Activated CD4-positive, alpha-beta T cell treated with anti-CD3 and anti-CD28 coated beads, Interleukin-2, Interleukin-4, amounts not matched to agents 100 ng/mL and 50 ng/mL, durations not matched to agents 16 hours and 8 hours (primary cell): ENCODE measurements at regions not wholly inside any gene's neighbourhood (a gene's known extent, or its start where the extent isn't known, plus 50 kb on each side); places are given as distances from the start of the nearest gene placed in this dataset.

Source experiments
- DNase-seq: peaks from one replicate; pipeline ENCODE4 v3.0.0-alpha.2; 2020; ENCODE audit warnings: low spot score

DNA sequence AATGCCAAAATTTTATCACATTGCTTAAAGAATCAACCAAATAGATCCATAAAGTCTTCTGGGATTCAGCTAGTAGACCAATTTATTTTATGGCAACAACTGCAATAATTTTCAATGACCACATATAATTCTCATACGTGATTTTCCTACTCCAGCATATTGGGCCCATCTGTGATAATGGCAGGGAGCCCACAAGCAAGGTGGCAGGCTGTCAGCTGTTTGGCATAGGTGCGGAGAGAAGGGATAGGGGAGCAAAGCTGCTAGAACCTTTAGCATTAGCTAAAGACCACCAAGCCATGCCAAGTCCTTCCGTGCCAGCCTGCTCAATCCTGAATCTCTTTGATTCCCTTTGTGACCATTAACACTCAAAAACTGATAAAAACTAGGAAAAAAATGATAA lies 721.2 kb downstream of the XPNPEP1 start:
- DNase-seq = no peak

- DNase-seq = no peak
Observed at GRCh38 chr10:109200646-109201045, 722.7 kb downstream of the XPNPEP1 start.

- no peak for DNase-seq
Observed at GRCh38 chr10:109191823-109192222, 731.5 kb downstream of the XPNPEP1 start.

- no peak for DNase-seq
Observed at GRCh38 chr10:109191341-109191740, 732.0 kb downstream of the XPNPEP1 start.

DNA sequence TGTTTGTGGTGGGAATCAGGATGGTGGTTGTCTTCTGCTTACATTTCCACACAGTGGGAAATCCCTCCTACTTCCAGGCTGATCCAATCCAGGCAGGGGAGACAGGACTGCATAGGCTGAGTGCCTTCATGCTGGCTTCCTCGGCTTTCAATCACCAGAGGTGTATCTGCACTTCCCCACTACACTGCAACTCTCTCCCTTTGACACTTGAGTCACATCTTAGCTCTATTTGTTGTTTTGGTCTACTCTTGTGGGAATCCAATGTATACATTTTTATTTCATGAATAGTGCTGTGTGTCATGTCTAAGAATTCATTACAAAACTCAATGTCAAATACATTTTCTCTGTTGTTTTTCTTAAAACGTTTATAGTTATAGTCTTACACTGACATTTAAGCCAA lies 735.6 kb downstream of the XPNPEP1 start:
- no peak for DNase-seq

DNA sequence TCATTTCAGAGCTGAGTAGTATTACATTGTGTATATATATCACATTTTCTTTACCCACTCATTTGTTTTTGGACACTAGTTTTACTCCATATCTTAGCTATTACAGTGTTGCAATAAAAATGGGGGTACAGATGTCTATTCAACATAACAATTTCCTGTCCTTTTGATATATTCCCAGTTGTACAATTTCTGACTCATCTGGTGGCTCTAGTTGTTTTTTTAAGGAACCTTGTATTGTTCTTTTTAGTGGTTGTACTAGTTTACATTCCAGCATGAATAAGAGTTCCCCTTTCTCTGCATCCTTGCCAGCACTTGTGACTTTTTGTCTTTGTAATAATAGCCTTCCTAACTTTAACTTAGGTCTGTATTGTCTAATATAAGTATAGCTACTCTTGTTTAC lies 739.9 kb downstream of the XPNPEP1 start:
- no peak for DNase-seq

GRCh38 chr10:109178591-109178990 lies 744.7 kb downstream of the XPNPEP1 start:
- no peak for DNase-seq

DNA sequence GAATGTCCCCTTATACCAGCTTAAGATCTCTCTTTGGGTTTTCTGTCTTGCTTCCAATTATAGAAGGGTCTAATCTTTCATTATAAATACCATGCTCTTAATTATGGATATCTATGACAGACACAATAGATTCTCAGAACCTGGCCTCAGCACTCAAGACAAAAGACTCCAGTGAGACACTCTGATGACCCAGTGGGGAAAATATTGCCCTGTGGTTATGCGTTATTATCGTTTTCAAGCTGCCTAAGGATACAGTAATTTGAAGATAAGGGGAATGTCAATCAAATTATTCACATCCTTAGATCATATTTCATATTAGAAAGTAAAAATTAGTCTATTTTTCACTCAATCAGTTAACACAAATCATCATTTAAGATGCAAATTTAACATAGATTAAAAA lies 748.8 kb downstream of the XPNPEP1 start:
- no peak for DNase-seq

DNA sequence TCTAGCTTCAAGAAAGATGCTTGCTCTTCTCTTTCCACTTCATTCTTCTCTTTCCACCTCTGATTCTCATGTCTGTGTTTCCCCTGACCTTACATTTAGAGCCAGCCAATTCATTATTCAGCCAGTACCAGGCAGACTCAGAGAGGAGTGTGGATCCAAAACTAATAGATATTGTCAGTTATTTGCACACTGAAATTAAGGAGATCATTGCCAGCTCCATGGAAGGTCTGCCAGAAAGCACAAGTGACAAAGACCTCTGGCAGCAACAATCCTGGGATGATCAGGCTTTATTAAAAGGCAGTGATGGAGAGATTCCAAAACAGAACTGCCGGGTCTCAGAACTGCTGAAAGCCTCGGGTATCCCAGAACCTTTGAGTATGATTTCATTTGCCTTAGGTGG lies 749.4 kb downstream of the XPNPEP1 start:
- no peak for DNase-seq

- no peak for DNase-seq
Observed at GRCh38 chr10:109173121-109173520, 750.2 kb downstream of the XPNPEP1 start.

DNA sequence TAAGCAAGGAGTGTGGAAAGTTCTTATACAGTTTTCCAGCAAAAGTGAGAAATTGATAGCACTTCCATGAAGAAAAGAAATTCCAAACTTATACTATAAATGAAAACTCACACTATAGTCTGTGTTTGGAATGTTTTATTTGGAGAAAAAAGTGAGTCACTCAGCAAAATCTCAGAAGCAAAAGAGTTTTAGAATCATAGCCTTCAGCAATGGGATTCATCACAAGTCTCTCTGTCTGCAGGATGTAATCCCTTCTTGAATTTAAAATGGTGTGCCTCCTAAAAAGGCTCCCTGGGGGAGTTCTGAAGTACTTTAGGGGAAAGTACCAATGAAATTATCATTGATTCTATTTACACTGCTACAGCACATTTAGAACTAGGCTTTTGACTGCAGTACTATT lies 756.4 kb downstream of the XPNPEP1 start:
- DNase-seq = no peak

DNA sequence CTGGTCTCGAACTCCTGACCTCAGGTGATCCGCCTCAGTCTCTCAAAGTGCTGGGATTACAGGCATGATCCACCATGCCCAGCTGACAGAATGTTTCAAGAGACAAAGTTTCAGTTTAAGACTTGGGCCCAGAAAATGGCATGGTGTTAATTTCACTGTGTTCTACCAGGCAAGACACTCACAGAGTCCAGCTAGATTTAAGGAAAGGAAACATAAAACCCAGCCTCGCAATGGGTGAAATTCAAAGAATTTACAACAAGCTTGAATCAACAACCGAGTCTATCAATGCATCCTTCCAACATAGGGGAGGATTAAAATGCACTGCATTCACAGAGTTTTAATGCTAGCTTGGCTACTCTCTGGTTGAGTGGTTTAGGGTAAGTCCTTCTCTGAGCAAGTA lies 764.0 kb downstream of the XPNPEP1 start:
- no peak for DNase-seq

- no peak for DNase-seq
Observed at GRCh38 chr10:109156396-109156795, 766.9 kb downstream of the XPNPEP1 start.

DNA sequence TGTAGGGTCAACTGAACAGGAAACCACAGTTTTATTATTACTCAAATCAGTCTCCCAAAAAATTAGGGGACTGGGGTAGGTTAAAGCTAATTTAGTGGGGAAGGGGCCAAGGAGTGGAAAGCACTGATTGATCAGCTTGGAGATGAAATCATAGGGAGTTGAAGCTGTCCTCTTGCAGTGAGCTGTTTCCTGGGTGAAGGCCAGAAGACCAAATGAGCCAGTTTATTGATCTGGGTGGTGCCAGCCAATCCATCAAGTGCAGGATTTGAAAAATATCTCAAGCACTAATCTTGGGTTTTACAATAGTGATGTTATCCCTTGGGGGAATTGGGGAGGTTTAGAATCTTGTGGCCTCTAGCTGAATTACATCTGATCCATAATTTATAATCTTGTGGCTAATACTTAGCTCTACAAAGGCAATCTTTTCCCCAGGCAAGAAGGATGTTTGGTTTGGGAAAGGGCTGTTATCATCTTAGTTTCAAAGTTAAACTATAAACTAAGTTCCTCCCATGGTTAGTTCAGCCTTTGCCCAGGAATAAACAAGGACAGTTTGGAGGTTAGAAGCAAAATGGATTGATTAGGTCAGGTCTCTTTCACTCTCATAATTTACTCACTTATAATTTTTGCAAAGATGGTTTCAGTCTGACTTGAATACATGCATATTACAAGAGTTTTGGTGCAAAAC lies 773.5 kb downstream of the XPNPEP1 start:
- DNase-seq = no peak

GRCh38 chr10:109127363-109127762 lies 795.9 kb downstream of the XPNPEP1 start:
- no peak for DNase-seq

DNA sequence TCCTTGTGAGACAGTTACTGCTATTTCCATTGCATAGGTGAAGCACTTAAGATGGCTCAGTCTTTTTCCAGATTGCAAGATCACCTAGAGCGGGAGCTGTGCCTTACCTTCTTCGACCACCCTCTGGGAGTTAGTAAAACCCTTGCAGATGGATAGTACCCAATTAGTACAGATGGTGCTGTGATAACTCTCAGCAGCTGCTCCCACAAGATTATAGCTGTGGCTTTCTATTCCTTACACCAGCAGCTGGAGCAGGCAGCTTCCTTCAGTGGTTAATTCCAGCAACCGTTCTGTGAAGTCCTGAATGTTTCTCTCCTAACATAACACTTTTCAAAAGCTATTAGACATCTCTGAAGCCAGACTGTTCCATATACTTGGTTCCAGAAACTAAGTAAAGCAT lies 796.8 kb downstream of the XPNPEP1 start:
- DNase-seq = no peak

DNA sequence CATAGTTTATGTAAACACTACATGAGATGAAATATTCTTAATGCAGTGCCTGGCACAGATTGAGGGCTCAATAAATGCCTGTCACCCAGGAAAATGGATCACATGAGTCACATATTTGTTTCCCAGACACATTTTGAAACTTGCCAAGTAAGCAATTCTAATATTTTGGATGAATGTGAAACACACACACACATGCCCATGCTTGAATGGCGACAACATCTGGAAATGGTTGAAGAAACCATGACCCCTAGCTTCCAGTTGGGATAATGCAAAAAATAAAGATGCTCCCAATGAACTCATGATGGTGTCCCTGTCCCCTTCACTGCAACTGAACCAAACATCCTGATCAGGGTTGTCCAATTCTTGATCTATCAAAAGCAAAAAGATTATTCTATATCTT lies 797.3 kb downstream of the XPNPEP1 start:
- DNase-seq = no peak

- DNase-seq = no peak
Observed at GRCh38 chr10:109115179-109115578, 808.1 kb downstream of the XPNPEP1 start.

GRCh38 chr10:109114579-109114978 lies 808.7 kb downstream of the XPNPEP1 start:
- no peak for DNase-seq

GRCh38 chr10:109106604-109107003 lies 816.7 kb downstream of the XPNPEP1 start:
- DNase-seq = no peak

DNA sequence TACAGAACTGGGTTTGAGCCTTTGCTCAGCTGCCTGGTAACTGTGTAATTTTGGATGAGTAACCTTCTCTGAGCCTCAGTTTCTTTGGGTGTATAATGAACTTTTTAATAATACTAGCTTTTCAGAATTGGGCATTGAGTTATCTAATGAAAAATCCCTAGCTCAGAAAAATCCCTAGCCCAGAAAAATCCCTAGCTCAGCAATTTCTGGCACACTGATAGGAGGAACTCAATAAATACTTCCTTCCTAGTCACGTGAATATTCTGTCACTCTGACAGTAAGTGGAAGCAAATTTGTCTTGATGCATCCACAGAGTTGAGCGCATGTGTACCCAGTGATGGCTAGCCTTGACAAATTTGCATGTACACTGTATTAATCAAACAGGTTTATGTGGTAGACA lies 817.6 kb downstream of the XPNPEP1 start:
- no peak for DNase-seq

- DNase-seq = no peak
Observed at GRCh38 chr10:109104806-109105205, 818.5 kb downstream of the XPNPEP1 start.

DNA sequence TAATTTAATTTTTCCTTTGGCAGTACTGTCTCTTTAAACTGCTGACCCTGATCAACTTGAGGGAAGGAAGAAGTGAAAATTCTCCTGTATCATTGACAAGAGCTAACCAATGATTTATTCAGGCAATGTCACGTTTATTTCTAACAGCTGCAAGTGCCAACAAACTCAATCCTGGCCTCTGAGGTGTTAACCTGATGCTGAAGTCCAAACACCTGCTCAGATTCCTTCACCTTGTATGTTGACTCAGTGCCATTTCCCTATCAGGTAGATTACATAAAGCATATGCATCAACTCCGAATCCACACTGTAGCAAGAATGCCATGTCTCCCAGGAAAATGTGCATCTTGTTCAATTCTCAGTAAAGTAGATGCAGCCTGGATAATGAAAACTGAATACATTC lies 820.0 kb downstream of the XPNPEP1 start:
- no peak for DNase-seq

DNA sequence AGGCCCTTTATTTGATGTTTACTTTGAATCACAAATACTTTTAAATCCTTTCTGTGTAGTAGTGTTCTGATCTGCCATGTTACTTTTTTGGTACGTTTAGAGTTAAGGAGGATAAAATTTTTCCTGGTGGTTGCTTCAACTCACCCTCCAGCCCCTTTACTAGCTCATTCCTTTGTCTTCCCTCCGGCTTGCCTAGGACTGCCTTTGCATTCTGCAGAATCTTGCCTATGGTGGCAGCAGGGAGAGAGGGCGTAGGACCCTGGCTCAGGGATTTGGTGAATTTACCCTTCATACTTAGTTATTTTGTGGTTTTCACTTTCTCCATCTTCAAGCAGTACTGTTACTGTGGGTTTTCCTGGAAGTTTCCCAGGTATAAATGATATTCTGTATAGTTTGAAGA lies 833.5 kb downstream of the XPNPEP1 start:
- DNase-seq = no peak

- no peak for DNase-seq
Observed at GRCh38 chr10:109071539-109071938, 851.8 kb downstream of the XPNPEP1 start.
